Subcutaneous abdominal adipose tissue (tissue), 5 donors: ENCODE measurements at regions not wholly inside any gene's neighbourhood (a gene's known extent, or its start where the extent isn't known, plus 50 kb on each side); places are given as distances from the start of the nearest gene placed in this dataset.

Source experiments
- H3K27ac ChIP-seq: one replicate; pipeline ENCODE4 v1.7.0; 2013; ENCODE audit warnings: low read depth, mild to moderate bottlenecking, inconsistent platforms, low read length, moderate library complexity
- H3K27me3 ChIP-seq, 5 donors: one replicate each; pipeline ENCODE4 v1.7.0; 2013; ENCODE audit warnings: low read length in 5 of 5, inconsistent platforms in 1 of 5; ENCODE audit not compliant: control insufficient read depth in 5 of 5, insufficient read depth in 4 of 5
- H3K36me3 ChIP-seq, 5 donors: one replicate each; pipeline ENCODE4 v1.7.0; 2013; ENCODE audit warnings: low read length in 5 of 5; ENCODE audit not compliant: control insufficient read depth in 5 of 5, insufficient read depth in 5 of 5
- H3K4me1 ChIP-seq, 5 donors: one replicate each; pipeline ENCODE4 v1.7.0; 2013; ENCODE audit warnings: low read length in 5 of 5, mild to moderate bottlenecking in 3 of 5, moderate library complexity in 1 of 5; ENCODE audit not compliant: control insufficient read depth in 5 of 5, insufficient read depth in 5 of 5
- H3K4me3 ChIP-seq, 5 donors: one replicate each; pipeline ENCODE4 v1.7.0; 2013; ENCODE audit warnings: low read length in 5 of 5, low read depth in 1 of 5
- H3K9ac ChIP-seq, 5 donors: one replicate each; pipeline ENCODE4 v1.7.0; 2013; ENCODE audit warnings: low read length in 5 of 5, mild to moderate bottlenecking in 4 of 5, moderate library complexity in 3 of 5
- H3K9me3 ChIP-seq, 5 donors: one replicate each; pipeline ENCODE4 v1.7.0; 2013; ENCODE audit warnings: low read length in 5 of 5; ENCODE audit not compliant: control insufficient read depth in 5 of 5
- donor health status: healthy.
- donor health status: healthy.
- donor health status: healthy.
- donor health status: healthy.
- donor health status: healthy.

GRCh38 chr3:170642882-170643601 lies 57.2 kb upstream of the SLC7A14 start:
- Histone ChIP-seq H3K27ac (no peak overlapping the region), H3K9ac (no peak overlapping the region), H3K27me3 (no peaks in the 10 kb centered on the region), H3K4me3 (no peak overlapping the region), H3K36me3 (no peaks in the 10 kb centered on the region), H3K9me3 (no peaks in the 10 kb centered on the region), H3K4me1 (peaks cover 0 to 14% (median 5%) of the 10 kb centered on the region in 5 donors)

DNA sequence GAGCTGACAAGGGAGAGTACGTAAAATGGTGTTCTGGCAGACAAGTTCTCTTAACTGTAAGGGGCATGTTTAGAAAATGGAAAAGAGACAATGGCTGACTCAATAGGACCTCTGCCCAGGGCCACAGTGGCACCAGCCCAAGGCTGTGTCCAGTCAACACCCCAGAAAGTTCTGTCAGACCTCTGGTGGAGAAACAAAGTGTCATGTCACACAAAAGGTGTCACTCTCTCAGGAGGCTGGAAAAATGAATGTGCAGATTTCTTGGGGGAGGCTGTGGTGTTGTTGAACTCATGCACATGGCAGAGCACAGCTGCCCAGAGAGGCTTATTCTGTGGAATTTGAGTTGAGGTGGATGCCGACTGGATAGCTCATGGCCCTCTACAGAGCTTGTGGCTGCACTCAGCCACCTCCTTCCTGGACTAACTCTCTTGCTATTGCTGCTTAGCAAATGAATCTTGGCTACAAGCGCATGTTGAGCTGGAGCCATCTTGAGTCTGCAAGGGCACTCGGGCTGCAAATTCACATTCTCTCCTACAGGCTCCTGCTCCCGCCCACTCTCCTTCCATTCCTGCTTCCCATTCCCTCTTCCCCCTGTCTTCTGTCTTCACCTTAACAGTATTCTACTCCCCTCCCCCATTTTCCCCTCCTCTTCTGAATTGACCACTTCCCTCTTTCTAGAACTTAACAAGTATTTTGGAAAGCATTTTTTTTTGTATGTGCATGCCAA lies 55.8 kb upstream of the SLC7A14 start:
- H3K36me3 ChIP-seq: no peaks in the 10 kb centered on the region
- H3K4me3 ChIP-seq: no peak overlapping the region
- no peak overlapping the region for H3K9ac ChIP-seq
- H3K27ac ChIP-seq: no peak overlapping the region
- peaks cover 0 to 14% (median 5%) of the 10 kb centered on the region in 5 donors for H3K4me1 ChIP-seq
- no peaks in the 10 kb centered on the region for H3K27me3 ChIP-seq
- no peaks in the 10 kb centered on the region for H3K9me3 ChIP-seq

GRCh38 chr3:170640737-170641171 lies 54.9 kb upstream of the SLC7A14 start:
- Histone ChIP-seq H3K9me3 (no peaks in the 10 kb centered on the region), H3K27me3 (no peaks in the 10 kb centered on the region), H3K36me3 (no peaks in the 10 kb centered on the region), H3K27ac (no peak overlapping the region), H3K4me1 (peaks cover 0 to 14% (median 5%) of the 10 kb centered on the region in 5 donors), H3K9ac (no peak overlapping the region), H3K4me3 (no peak overlapping the region)

DNA sequence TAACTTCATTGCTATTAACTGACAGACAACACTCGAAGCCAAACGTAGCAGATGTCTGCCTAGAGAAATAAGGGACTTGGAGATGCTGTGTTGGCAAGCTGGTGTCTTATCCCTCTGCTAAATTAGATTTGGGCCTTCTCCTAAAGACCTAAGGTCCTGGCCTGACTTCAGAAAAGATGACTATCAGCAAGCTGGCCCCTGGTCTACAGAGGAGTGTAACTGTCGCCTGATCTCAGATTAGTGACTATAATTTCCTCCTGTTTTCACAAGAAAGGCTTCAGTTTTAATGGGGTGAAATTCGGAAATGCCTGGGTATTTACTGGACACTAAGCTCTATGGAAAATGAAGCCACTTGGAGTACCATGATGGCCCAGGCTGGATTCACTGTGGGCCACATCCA lies 53.1 kb upstream of the SLC7A14 start:
- H3K36me3 ChIP-seq: no peaks in the 10 kb centered on the region
- H3K9ac ChIP-seq: no peak overlapping the region
- peaks cover 0 to 14% (median 5%) of the 10 kb centered on the region in 5 donors for H3K4me1 ChIP-seq
- no peaks in the 10 kb centered on the region for H3K9me3 ChIP-seq
- no peak overlapping the region for H3K4me3 ChIP-seq
- no peak overlapping the region for H3K27ac ChIP-seq
- H3K27me3 ChIP-seq: no peaks in the 10 kb centered on the region

- Histone ChIP-seq H3K4me1 (peaks cover 0 to 4% (median 0%) of the 10 kb centered on the region in 5 donors), H3K27me3 (no peaks in the 10 kb centered on the region), H3K4me3 (no peak overlapping the region)
Measured at GRCh38 chr3:170637306-170637705, 51.4 kb upstream of the SLC7A14 start.

DNA sequence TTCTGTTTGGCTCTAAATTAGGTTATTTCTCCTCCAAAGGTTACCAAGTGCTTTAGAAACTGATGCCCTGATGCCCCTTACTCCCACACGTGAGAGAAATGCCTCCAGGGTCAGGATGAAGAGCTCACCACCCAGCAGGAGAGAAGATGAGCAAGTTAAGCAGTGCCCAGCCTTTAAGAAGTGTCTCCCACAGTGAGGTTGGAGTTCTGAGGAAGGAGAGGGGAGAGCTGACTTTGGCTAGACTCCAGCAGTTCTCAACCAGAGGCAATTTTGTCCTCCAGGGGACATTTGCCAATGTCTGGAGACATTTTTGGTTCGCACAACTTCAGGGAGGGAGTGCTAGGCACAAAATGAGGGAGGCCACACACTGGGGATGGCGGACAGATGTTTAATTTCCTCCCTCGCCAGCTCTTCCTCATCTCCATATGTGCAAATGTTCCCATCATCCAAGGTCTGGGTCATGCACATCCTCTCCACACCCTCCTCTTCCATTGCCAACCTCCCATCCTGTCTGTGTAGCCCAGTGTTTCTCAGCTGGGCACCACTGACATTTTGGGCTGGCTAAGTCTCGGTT lies 50.6 kb upstream of the SLC7A14 start:
- no peaks in the 10 kb centered on the region for H3K36me3 ChIP-seq
- H3K4me3 ChIP-seq: no peak overlapping the region
- H3K4me1 ChIP-seq: no peaks in the 10 kb centered on the region
- no peak overlapping the region for H3K27ac ChIP-seq
- no peaks in the 10 kb centered on the region for H3K27me3 ChIP-seq
- no peaks in the 10 kb centered on the region for H3K9me3 ChIP-seq
- H3K9ac ChIP-seq: no peak overlapping the region

More at GRCh38 chr3:170637306-170637705, 51.4 kb upstream of the SLC7A14 start:
- H3K9me3 ChIP-seq: no peaks in the 10 kb centered on the region
- H3K36me3 ChIP-seq: no peaks in the 10 kb centered on the region
- no peak overlapping the region for H3K27ac ChIP-seq
- no peak overlapping the region for H3K9ac ChIP-seq
